ENCODE measurements at regions not wholly inside any gene's neighbourhood (a gene's known extent, or its start where the extent isn't known, plus 50 kb on each side); places are given as distances from the start of the nearest gene placed in this dataset.

DNA sequence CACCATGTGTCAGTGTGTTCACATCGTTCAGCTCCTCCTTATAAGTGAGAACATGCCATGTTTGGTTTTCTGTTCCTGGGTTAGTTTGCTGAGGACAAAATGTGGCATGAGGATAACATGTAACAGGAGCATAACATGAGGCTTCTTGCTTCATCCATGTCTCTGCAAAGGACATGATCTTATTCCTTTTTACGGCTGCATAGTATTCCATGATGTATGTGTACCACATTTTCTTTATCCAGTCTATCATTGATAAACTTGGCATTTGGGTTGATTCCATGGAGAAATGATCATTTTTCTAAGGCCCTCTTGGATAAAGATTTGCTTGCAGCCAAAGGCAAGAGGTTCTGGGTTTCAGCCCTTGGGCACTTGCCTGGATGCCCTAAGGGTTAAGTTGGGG lies 128.5 kb upstream of the ZEB1 start:
- H2AK5ac ChIP-seq (ENCODE audit: low read length), result no peak overlapping the region
- H3K4me1 ChIP-seq (ENCODE audit: control insufficient read depth in 1 of 2, insufficient read depth in 2 of 2, low read length in 2 of 2), result peaks cover 0 to 5% of the 10 kb centered on the region in 2 experiments
- no peak overlapping the region for H2BK12ac ChIP-seq (ENCODE audit: low read length)
- no peak overlapping the region for H2BK5ac ChIP-seq (ENCODE audit: low read depth, low read length, poor library complexity)
- H3K9me3 ChIP-seq (ENCODE audit: insufficient read depth, low read depth, low read length), result no peaks in the 10 kb centered on the region
- WGBS (ENCODE audit: extremely low coverage, insufficient coverage, insufficient read length), result no CpG with 5 or more reads among the region's 2 CpGs
- no peak overlapping the region for H2BK120ac ChIP-seq (ENCODE audit: insufficient read depth, low read length, poor library complexity)
- no peak overlapping the region for H2AFZ ChIP-seq (ENCODE audit: insufficient read depth, low read length, poor library complexity)
- no peak overlapping the region for H3K23ac ChIP-seq (ENCODE audit: low read length)
- DNase-seq, result no peak
- no peak overlapping the region for H4K91ac ChIP-seq (ENCODE audit: low read depth, low read length)
- H3K18ac ChIP-seq (ENCODE audit: low read length), result no peak overlapping the region
- H3K36me3 ChIP-seq (ENCODE audit: control insufficient read depth in 1 of 2, insufficient read depth in 2 of 2, low read length in 2 of 2), result no peaks in the 10 kb centered on the region
- H3K79me2 ChIP-seq (ENCODE audit: control insufficient read depth, insufficient read depth, low read length, poor library complexity), result no peaks in the 10 kb centered on the region
- H3K4me2 ChIP-seq (ENCODE audit: low read length), result no peak overlapping the region
- H4K8ac ChIP-seq (ENCODE audit: low read depth, low read length), result no peak overlapping the region
- no peak overlapping the region for H3K14ac ChIP-seq (ENCODE audit: low read length)
- H3K79me1 ChIP-seq (ENCODE audit: low read length), result no peaks in the 10 kb centered on the region
- no peak overlapping the region for H3K4me3 ChIP-seq (ENCODE audit: low read depth, low read length)
- no peaks in the 10 kb centered on the region for H3K27me3 ChIP-seq (ENCODE audit: insufficient read depth, low read length)
- H4K12ac ChIP-seq (ENCODE audit: low read depth, low read length), result no peak overlapping the region
- H3K4ac ChIP-seq (ENCODE audit: low read depth, low read length), result no peak overlapping the region
- no peak overlapping the region for H3K9ac ChIP-seq (ENCODE audit: low read length)
- no peak overlapping the region for H3K27ac ChIP-seq (ENCODE audit: low read depth, low read length)

DNA sequence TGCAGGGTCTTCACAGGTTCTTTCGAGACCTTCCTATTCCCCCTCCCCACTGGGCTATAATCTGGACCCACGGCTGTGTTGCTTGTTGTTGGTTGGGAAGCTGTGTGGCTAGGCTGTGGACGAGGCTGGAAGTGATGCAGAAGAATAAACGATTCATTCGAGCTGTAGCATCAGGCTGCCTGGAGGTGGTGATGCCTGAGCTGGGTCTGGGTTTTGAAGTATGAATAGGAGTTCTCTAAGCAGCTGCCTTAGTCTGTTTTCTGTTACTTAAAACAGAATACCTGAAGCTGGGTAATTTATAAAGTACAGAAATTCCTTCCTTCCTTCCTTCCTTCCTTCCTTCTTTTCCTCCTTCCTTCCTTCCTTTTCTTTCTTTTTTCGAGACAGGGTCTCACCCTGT lies 126.5 kb upstream of the ZEB1 start:
- Histone ChIP-seq H2AK5ac (ENCODE audit: low read length) (no peak overlapping the region), H3K27me3 (ENCODE audit: insufficient read depth, low read length) (no peaks in the 10 kb centered on the region), H4K12ac (ENCODE audit: low read depth, low read length) (no peak overlapping the region), H3K27ac (ENCODE audit: low read depth, low read length) (no peak overlapping the region), H4K8ac (ENCODE audit: low read depth, low read length) (no peak overlapping the region), H3K23ac (ENCODE audit: low read length) (no peak overlapping the region), H3K36me3 (ENCODE audit: control insufficient read depth in 1 of 2, insufficient read depth in 2 of 2, low read length in 2 of 2) (no peaks in the 10 kb centered on the region), H3K4me2 (ENCODE audit: low read length) (no peak overlapping the region), H2BK12ac (ENCODE audit: low read length) (no peak overlapping the region), H3K4me3 (ENCODE audit: low read depth, low read length) (no peak overlapping the region), H2AFZ (ENCODE audit: insufficient read depth, low read length, poor library complexity) (no peak overlapping the region), H3K18ac (ENCODE audit: low read length) (no peak overlapping the region), H3K79me1 (ENCODE audit: low read length) (no peaks in the 10 kb centered on the region), H3K4ac (ENCODE audit: low read depth, low read length) (no peak overlapping the region), H3K9ac (ENCODE audit: low read length) (no peak overlapping the region), H4K91ac (ENCODE audit: low read depth, low read length) (no peak overlapping the region), H2BK5ac (ENCODE audit: low read depth, low read length, poor library complexity) (no peak overlapping the region), H3K79me2 (ENCODE audit: control insufficient read depth, insufficient read depth, low read length, poor library complexity) (no peaks in the 10 kb centered on the region), H2BK120ac (ENCODE audit: insufficient read depth, low read length, poor library complexity) (no peak overlapping the region), H3K4me1 (ENCODE audit: control insufficient read depth in 1 of 2, insufficient read depth in 2 of 2, low read length in 2 of 2) (peaks cover 0 to 3% of the 10 kb centered on the region in 2 experiments), H3K9me3 (ENCODE audit: insufficient read depth, low read depth, low read length) (no peaks in the 10 kb centered on the region), H3K14ac (ENCODE audit: low read length) (no peak overlapping the region)
- no CpG with 5 or more reads among the region's 6 CpGs for WGBS (ENCODE audit: extremely low coverage, insufficient coverage, insufficient read length)
- no peak for DNase-seq

DNA sequence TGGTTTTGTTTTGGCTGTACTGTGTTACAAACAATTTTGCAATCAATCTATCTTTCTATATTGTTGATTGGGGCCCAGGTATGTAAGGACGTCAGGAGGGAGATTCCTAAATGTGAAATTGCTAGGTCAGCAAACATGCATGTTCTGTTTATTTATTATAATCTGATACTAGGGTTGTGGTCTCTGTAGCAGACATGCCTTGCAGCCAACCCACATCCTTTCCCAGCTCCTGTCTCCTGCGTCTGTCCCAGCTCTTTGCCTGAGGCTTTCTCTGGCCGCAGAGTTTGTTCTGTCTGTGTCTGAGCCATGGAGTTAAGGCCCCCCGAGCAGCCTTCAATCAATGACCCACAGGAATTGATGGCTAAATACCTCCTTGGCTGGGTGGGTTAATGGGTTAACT lies 124.0 kb upstream of the ZEB1 start:
- no peak overlapping the region for H3K27ac ChIP-seq (ENCODE audit: low read depth, low read length)
- no peak overlapping the region for H3K4me3 ChIP-seq (ENCODE audit: low read depth, low read length)
- no peaks in the 10 kb centered on the region for H3K79me1 ChIP-seq (ENCODE audit: low read length)
- H3K36me3 ChIP-seq (ENCODE audit: control insufficient read depth in 1 of 2, insufficient read depth in 2 of 2, low read length in 2 of 2), result no peaks in the 10 kb centered on the region
- no peak for DNase-seq
- no peaks in the 10 kb centered on the region for H3K9me3 ChIP-seq (ENCODE audit: insufficient read depth, low read depth, low read length)
- H3K79me2 ChIP-seq (ENCODE audit: control insufficient read depth, insufficient read depth, low read length, poor library complexity), result no peaks in the 10 kb centered on the region
- H3K4me2 ChIP-seq (ENCODE audit: low read length), result no peak overlapping the region
- H2BK120ac ChIP-seq (ENCODE audit: insufficient read depth, low read length, poor library complexity), result no peak overlapping the region
- no peak overlapping the region for H3K18ac ChIP-seq (ENCODE audit: low read length)
- H4K8ac ChIP-seq (ENCODE audit: low read depth, low read length), result no peak overlapping the region
- no peak overlapping the region for H4K91ac ChIP-seq (ENCODE audit: low read depth, low read length)
- no peaks in the 10 kb centered on the region for H3K27me3 ChIP-seq (ENCODE audit: insufficient read depth, low read length)
- peaks cover 0 to 3% of the 10 kb centered on the region in 2 experiments for H3K4me1 ChIP-seq (ENCODE audit: control insufficient read depth in 1 of 2, insufficient read depth in 2 of 2, low read length in 2 of 2)
- no peak overlapping the region for H4K12ac ChIP-seq (ENCODE audit: low read depth, low read length)
- H3K23ac ChIP-seq (ENCODE audit: low read length), result no peak overlapping the region
- no peak overlapping the region for H2AFZ ChIP-seq (ENCODE audit: insufficient read depth, low read length, poor library complexity)
- H3K4ac ChIP-seq (ENCODE audit: low read depth, low read length), result no peak overlapping the region
- no peak overlapping the region for H2BK12ac ChIP-seq (ENCODE audit: low read length)
- H3K14ac ChIP-seq (ENCODE audit: low read length), result no peak overlapping the region
- no peak overlapping the region for H2BK5ac ChIP-seq (ENCODE audit: low read depth, low read length, poor library complexity)
- WGBS (ENCODE audit: extremely low coverage, insufficient coverage, insufficient read length), result no CpG with 5 or more reads among the region's 4 CpGs
- no peak overlapping the region for H3K9ac ChIP-seq (ENCODE audit: low read length)
- H2AK5ac ChIP-seq (ENCODE audit: low read length), result no peak overlapping the region

DNA sequence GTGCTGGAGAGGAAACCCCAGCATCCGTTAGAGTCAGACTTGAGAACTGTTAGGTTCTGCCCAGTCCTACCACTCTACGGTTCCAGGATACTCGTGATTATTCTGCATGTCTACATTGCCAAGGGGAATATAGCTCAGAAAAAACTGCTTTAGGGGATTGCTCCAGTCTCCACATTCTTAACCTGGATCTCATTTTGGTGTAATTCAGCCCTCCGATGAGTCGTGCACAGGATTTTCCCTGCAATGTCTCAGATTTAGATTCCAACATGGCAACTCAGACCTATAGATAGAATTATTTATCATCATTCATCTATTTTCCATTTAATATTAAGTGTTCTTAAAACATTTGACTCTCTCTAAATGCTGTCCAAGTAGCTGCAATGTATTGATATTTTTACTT lies 121.1 kb upstream of the ZEB1 start:
- no peak overlapping the region for H3K9ac ChIP-seq (ENCODE audit: low read length)
- no peaks in the 10 kb centered on the region for H3K79me1 ChIP-seq (ENCODE audit: low read length)
- H3K79me2 ChIP-seq (ENCODE audit: control insufficient read depth, insufficient read depth, low read length, poor library complexity), result no peaks in the 10 kb centered on the region
- WGBS (ENCODE audit: extremely low coverage, insufficient coverage, insufficient read length), result no CpG with 5 or more reads among the region's 5 CpGs
- no peak overlapping the region for H4K12ac ChIP-seq (ENCODE audit: low read depth, low read length)
- no peak overlapping the region for H2BK12ac ChIP-seq (ENCODE audit: low read length)
- DNase-seq, result no peak
- H4K91ac ChIP-seq (ENCODE audit: low read depth, low read length), result no peak overlapping the region
- H2AFZ ChIP-seq (ENCODE audit: insufficient read depth, low read length, poor library complexity), result no peak overlapping the region
- H2BK5ac ChIP-seq (ENCODE audit: low read depth, low read length, poor library complexity), result no peak overlapping the region
- H3K27me3 ChIP-seq (ENCODE audit: insufficient read depth, low read length), result no peaks in the 10 kb centered on the region
- H3K4me3 ChIP-seq (ENCODE audit: low read depth, low read length), result no peak overlapping the region
- H3K4me2 ChIP-seq (ENCODE audit: low read length), result no peak overlapping the region
- no peak overlapping the region for H2BK120ac ChIP-seq (ENCODE audit: insufficient read depth, low read length, poor library complexity)
- no peaks in the 10 kb centered on the region for H3K36me3 ChIP-seq (ENCODE audit: control insufficient read depth in 1 of 2, insufficient read depth in 2 of 2, low read length in 2 of 2)
- H3K9me3 ChIP-seq (ENCODE audit: insufficient read depth, low read depth, low read length), result no peaks in the 10 kb centered on the region
- H4K8ac ChIP-seq (ENCODE audit: low read depth, low read length), result no peak overlapping the region
- no peak overlapping the region for H3K23ac ChIP-seq (ENCODE audit: low read length)
- H3K27ac ChIP-seq (ENCODE audit: low read depth, low read length), result no peak overlapping the region
- peaks cover 0 to 3% of the 10 kb centered on the region in 2 experiments for H3K4me1 ChIP-seq (ENCODE audit: control insufficient read depth in 1 of 2, insufficient read depth in 2 of 2, low read length in 2 of 2)
- H3K18ac ChIP-seq (ENCODE audit: low read length), result no peak overlapping the region
- H2AK5ac ChIP-seq (ENCODE audit: low read length), result no peak overlapping the region
- no peak overlapping the region for H3K4ac ChIP-seq (ENCODE audit: low read depth, low read length)
- H3K14ac ChIP-seq (ENCODE audit: low read length), result no peak overlapping the region
